ENCODE measurements at regions not wholly inside any gene's neighbourhood (a gene's known extent, or its start where the extent isn't known, plus 50 kb on each side); places are given as distances from the start of the nearest gene placed in this dataset.

GRCh38 chr17:63156986-63157385 lies 191.0 kb downstream of the TANC2 start:
- no peak for TF ChIP-seq CTCF (IDR thresholded peaks at IDR 0.05; ENCODE audit: low read depth, low read length)

GRCh38 chr17:63162406-63163157 lies 196.5 kb downstream of the TANC2 start:
- H3K4me3 ChIP-seq (ENCODE audit: low read depth, low read length), result no peak overlapping the region
- no peak for TF ChIP-seq CTCF (IDR thresholded peaks at IDR 0.05; ENCODE audit: low read depth, low read length)

More at GRCh38 chr17:63156986-63157385, 191.0 kb downstream of the TANC2 start:
- no peak overlapping the region for H3K4me3 ChIP-seq (ENCODE audit: low read depth, low read length)

- TF ChIP-seq CTCF (IDR thresholded peaks at IDR 0.05; ENCODE audit: low read depth, low read length), result no peak
- H3K4me3 ChIP-seq (ENCODE audit: low read depth, low read length), result no peak overlapping the region
Measured at GRCh38 chr17:63163158-63163520, 197.1 kb downstream of the TANC2 start.

- no peak for TF ChIP-seq CTCF (IDR thresholded peaks at IDR 0.05; ENCODE audit: low read depth, low read length)
Measured at GRCh38 chr17:63165400-63165799, 199.4 kb downstream of the TANC2 start.

GRCh38 chr17:63170795-63171194 lies 204.8 kb downstream of the TANC2 start:
- no peak for TF ChIP-seq CTCF (IDR thresholded peaks at IDR 0.05; ENCODE audit: low read depth, low read length)
- H3K4me3 ChIP-seq (ENCODE audit: low read depth, low read length), result no peak overlapping the region

More at GRCh38 chr17:63165400-63165799, 199.4 kb downstream of the TANC2 start:
- no peak overlapping the region for H3K4me3 ChIP-seq (ENCODE audit: low read depth, low read length)

- no peak for TF ChIP-seq CTCF (IDR thresholded peaks at IDR 0.05; ENCODE audit: low read depth, low read length)
Measured at GRCh38 chr17:63171428-63172393, 205.7 kb downstream of the TANC2 start.

GRCh38 chr17:63173450-63173849 lies 207.4 kb downstream of the TANC2 start:
- no peak overlapping the region for H3K4me3 ChIP-seq (ENCODE audit: low read depth, low read length)
- no peak for TF ChIP-seq CTCF (IDR thresholded peaks at IDR 0.05; ENCODE audit: low read depth, low read length)

More at GRCh38 chr17:63171428-63172393, 205.7 kb downstream of the TANC2 start:
- H3K4me3 ChIP-seq (ENCODE audit: low read depth, low read length), result no peak overlapping the region

All from WI38 (cell line).